ENCODE measurements at regions not wholly inside any gene's neighbourhood (a gene's known extent, or its start where the extent isn't known, plus 50 kb on each side); places are given as distances from the start of the nearest gene placed in this dataset.
A peak's percentile ranks its signal among the peaks of the same experiment; 100 is the strongest.

GRCh38 chr6:138008791-138009190 lies 98.4 kb downstream of the PERP start:
- DNase-seq: no peak

GRCh38 chr6:138011413-138011812 lies 95.8 kb downstream of the PERP start:
- no peak for DNase-seq

- DNase-seq: peak; percentile 10
Measured at GRCh38 chr6:138012682-138013081, 94.5 kb downstream of the PERP start.

GRCh38 chr6:138013959-138014358 lies 93.3 kb downstream of the PERP start:
- DNase-seq: no peak

- peak; percentile 37 for DNase-seq
Measured at GRCh38 chr6:138017166-138017757, 90.0 kb downstream of the PERP start.

GRCh38 chr6:138018297-138018696 lies 88.9 kb downstream of the PERP start:
- DNase-seq: no peak

GRCh38 chr6:138025528-138025978 lies 81.7 kb downstream of the PERP start:
- DNase-seq: no peak

GRCh38 chr6:138026342-138026741 lies 80.9 kb downstream of the PERP start:
- no peak for DNase-seq

- no peak for DNase-seq
Measured at GRCh38 chr6:138028893-138029292, 78.3 kb downstream of the PERP start.

- no peak for DNase-seq
Measured at GRCh38 chr6:138030872-138031271, 76.3 kb downstream of the PERP start.

GRCh38 chr6:138031417-138031816 lies 75.8 kb downstream of the PERP start:
- DNase-seq: no peak

GRCh38 chr6:138031850-138032249 lies 75.4 kb downstream of the PERP start:
- DNase-seq: no peak

GRCh38 chr6:138032571-138032970 lies 74.6 kb downstream of the PERP start:
- no peak for DNase-seq

GRCh38 chr6:138034229-138034628 lies 73.0 kb downstream of the PERP start:
- DNase-seq: no peak

- no peak for DNase-seq
Measured at GRCh38 chr6:138035070-138035469, 72.1 kb downstream of the PERP start.

- DNase-seq: no peak
Measured at GRCh38 chr6:138036111-138036510, 71.1 kb downstream of the PERP start.

GRCh38 chr6:138037009-138037504 lies 70.2 kb downstream of the PERP start:
- no peak for DNase-seq

GRCh38 chr6:138038142-138038870 lies 68.9 kb downstream of the PERP start:
- no peak for DNase-seq
